Small intestine (tissue), 7 donors: ENCODE measurements at regions not wholly inside any gene's neighbourhood (a gene's known extent, or its start where the extent isn't known, plus 50 kb on each side); places are given as distances from the start of the nearest gene placed in this dataset.

Experiments
- DNase-seq, 2 donors: peaks; one replicate each; pipeline versions ENCODE4 v3.0.0 to v3.0.0-alpha.2; 2013
- FAIRE-seq: peaks from 2 replicates; lab custom pipeline; 2012; peaks lifted over from hg19 to GRCh38; lab: Jason Lieb, UNC
- H3K27ac ChIP-seq, 3 donors: one replicate each; pipeline ENCODE4 v1.5.1; 2013; ENCODE audit warnings: low read length in 2 of 3, mild to moderate bottlenecking in 2 of 3, control low read depth in 1 of 3, inconsistent platforms in 1 of 3, low read depth in 1 of 3, moderate library complexity in 1 of 3
- H3K27me3 ChIP-seq, 3 donors: one replicate each; pipeline ENCODE4 v1.6.1; 2013; ENCODE audit warnings: low read length in 3 of 3, inconsistent platforms in 1 of 3; ENCODE audit not compliant: control insufficient read depth in 3 of 3, insufficient read depth in 3 of 3
- H3K36me3 ChIP-seq, 3 donors: one replicate each; pipeline ENCODE4 v1.6.1; 2013; ENCODE audit warnings: low read length in 3 of 3, inconsistent platforms in 1 of 3, low read depth in 1 of 3, mild to moderate bottlenecking in 1 of 3, moderate library complexity in 1 of 3; ENCODE audit not compliant: control insufficient read depth in 3 of 3, insufficient read depth in 2 of 3
- H3K4me1 ChIP-seq, 3 donors: one replicate each; pipeline ENCODE4 v1.6.1; 2013; ENCODE audit warnings: low read length in 2 of 3, inconsistent platforms in 1 of 3, low read depth in 1 of 3, mild to moderate bottlenecking in 1 of 3, moderate library complexity in 1 of 3; ENCODE audit not compliant: control insufficient read depth in 3 of 3, insufficient read depth in 2 of 3
- H3K4me3 ChIP-seq, 3 donors: one replicate each; pipeline ENCODE4 v1.5.1; 2013; ENCODE audit warnings: low read length in 3 of 3, control low read depth in 1 of 3, inconsistent platforms in 1 of 3, low read depth in 1 of 3, mild to moderate bottlenecking in 1 of 3, moderate library complexity in 1 of 3
- H3K9me3 ChIP-seq, 2 donors: one replicate each; pipeline ENCODE4 v1.6.1; 2013; ENCODE audit warnings: low read depth in 1 of 2, low read length in 1 of 2; ENCODE audit not compliant: control insufficient read depth in 2 of 2, insufficient read depth in 1 of 2
- WGBS, 3 donors: extraction: QIAGEN DNeasy Blood & Tissue Kit; methylation state at CpG; one replicate each; pipeline ENCODE4 v1.1.7; 2013; 5-methylcytosine and 5-hydroxymethylcytosine counted together
- donor health status: healthy with polysubstance abuse.
- donor health status: control.
- donor health status: control.
- donor health status: Bipolar disorder and iron deficiency.
- donor health status: healthy.

- H3K27me3 ChIP-seq = peaks cover 0 to 17% (median 5%) of the 10 kb centered on the region in 3 donors
- FAIRE-seq (no peak), DNase-seq (no peak)
- no peaks in the 10 kb centered on the region for H3K36me3 ChIP-seq
- H3K9me3 ChIP-seq = no peaks in the 10 kb centered on the region
- H3K4me3 ChIP-seq = no peak overlapping the region
- WGBS, 3 donors = 25 to 31% (median 31%) methylated on average over 2 of the region's 2 CpGs
- no peaks in the 10 kb centered on the region for H3K4me1 ChIP-seq
- H3K27ac ChIP-seq = no peak overlapping the region
These were observed 816.1 kb upstream of the TMEM132C start for GRCh38 chr12:127450826-127451225.

GRCh38 chr12:127455347-127456265 is 811.4 kb upstream of the TMEM132C start:
- no peak overlapping the region for H3K27ac ChIP-seq
- DNase-seq (peak in 1 of 2 donors; percentile 35), FAIRE-seq (no peak)
- peak overlapping the region in 1 of 3 donors; percentile 28 for H3K4me3 ChIP-seq
- H3K27me3 ChIP-seq = peaks cover 0 to 24% (median 11%) of the 10 kb centered on the region in 3 donors
- no peaks in the 10 kb centered on the region for H3K4me1 ChIP-seq
- 5 to 18% (median 15%) methylated on average over 50 to 85 of the region's 85 CpGs for WGBS, 3 donors
- H3K9me3 ChIP-seq = no peaks in the 10 kb centered on the region
- no peaks in the 10 kb centered on the region for H3K36me3 ChIP-seq

- Histone ChIP-seq H3K4me3 (no peak overlapping the region), H3K27ac (no peak overlapping the region), H3K9me3 (no peaks in the 10 kb centered on the region), H3K4me1 (no peaks in the 10 kb centered on the region), H3K27me3 (peaks cover 0 to 24% (median 11%) of the 10 kb centered on the region in 3 donors), H3K36me3 (no peaks in the 10 kb centered on the region)
- DNase-seq = no peak
- 72 to 83% (median 72%) methylated on average over 5 of the region's 5 CpGs for WGBS, 3 donors
- no peak for FAIRE-seq
These were observed 809.2 kb upstream of the TMEM132C start for GRCh38 chr12:127457726-127458125.

- Histone ChIP-seq H3K4me1 (no peaks in the 10 kb centered on the region), H3K27ac (no peak overlapping the region), H3K9me3 (no peaks in the 10 kb centered on the region), H3K4me3 (no peak overlapping the region), H3K27me3 (peaks cover 0 to 20% (median 11%) of the 10 kb centered on the region in 3 donors), H3K36me3 (no peaks in the 10 kb centered on the region)
- FAIRE-seq (no peak), DNase-seq (no peak)
- 61 to 70% (median 62%) methylated on average over 2 of the region's 2 CpGs for WGBS, 3 donors
These were observed 807.8 kb upstream of the TMEM132C start for GRCh38 chr12:127459166-127459565.

- Histone ChIP-seq H3K27me3 (peaks cover 0 to 16% (median 11%) of the 10 kb centered on the region in 3 donors), H3K9me3 (no peaks in the 10 kb centered on the region), H3K4me3 (no peak overlapping the region), H3K36me3 (no peaks in the 10 kb centered on the region), H3K4me1 (no peaks in the 10 kb centered on the region), H3K27ac (no peak overlapping the region)
- no peak for FAIRE-seq
- WGBS, 3 donors = 89 to 92% (median 91%) methylated on average over 6 of the region's 6 CpGs
- DNase-seq = no peak
These were observed 807.3 kb upstream of the TMEM132C start for GRCh38 chr12:127459687-127460086.

- H3K4me1 ChIP-seq = no peaks in the 10 kb centered on the region
- peaks cover 0 to 4% (median 0%) of the 10 kb centered on the region in 3 donors for H3K27me3 ChIP-seq
- no peak overlapping the region for H3K27ac ChIP-seq
- H3K9me3 ChIP-seq = no peaks in the 10 kb centered on the region
- FAIRE-seq (no peak), DNase-seq (no peak)
- H3K4me3 ChIP-seq = no peak overlapping the region
- 88 to 96% (median 90%) methylated on average over 1 of the region's 1 CpG for WGBS, 3 donors
- no peaks in the 10 kb centered on the region for H3K36me3 ChIP-seq
These were observed 803.7 kb upstream of the TMEM132C start for GRCh38 chr12:127463237-127463636.

GRCh38 chr12:127469331-127469730 is 797.6 kb upstream of the TMEM132C start:
- peaks cover 0 to 2% (median 0%) of the 10 kb centered on the region in 3 donors for H3K27me3 ChIP-seq
- H3K4me1 ChIP-seq = no peaks in the 10 kb centered on the region
- peaks cover 0 to 2% of the 10 kb centered on the region in 2 donors for H3K9me3 ChIP-seq
- no peaks in the 10 kb centered on the region for H3K36me3 ChIP-seq
- WGBS, 3 donors = 79 to 84% (median 81%) methylated on average over 1 of the region's 1 CpG
- FAIRE-seq (no peak), DNase-seq (no peak)
- no peak overlapping the region for H3K27ac ChIP-seq
- H3K4me3 ChIP-seq = no peak overlapping the region

GRCh38 chr12:127473766-127474165 is 793.2 kb upstream of the TMEM132C start:
- WGBS, 3 donors = 73 to 81% (median 77%) methylated on average over 6 of the region's 6 CpGs
- H3K36me3 ChIP-seq = no peaks in the 10 kb centered on the region
- DNase-seq (no peak), FAIRE-seq (no peak)
- H3K9me3 ChIP-seq = peaks cover 1 to 2% of the 10 kb centered on the region in 2 donors
- H3K4me3 ChIP-seq = no peak overlapping the region
- H3K4me1 ChIP-seq = no peaks in the 10 kb centered on the region
- H3K27ac ChIP-seq = no peak overlapping the region
- H3K27me3 ChIP-seq = no peaks in the 10 kb centered on the region
